ENCODE measurements at regions not wholly inside any gene's neighbourhood (a gene's known extent, or its start where the extent isn't known, plus 50 kb on each side); places are given as distances from the start of the nearest gene placed in this dataset.

DNA sequence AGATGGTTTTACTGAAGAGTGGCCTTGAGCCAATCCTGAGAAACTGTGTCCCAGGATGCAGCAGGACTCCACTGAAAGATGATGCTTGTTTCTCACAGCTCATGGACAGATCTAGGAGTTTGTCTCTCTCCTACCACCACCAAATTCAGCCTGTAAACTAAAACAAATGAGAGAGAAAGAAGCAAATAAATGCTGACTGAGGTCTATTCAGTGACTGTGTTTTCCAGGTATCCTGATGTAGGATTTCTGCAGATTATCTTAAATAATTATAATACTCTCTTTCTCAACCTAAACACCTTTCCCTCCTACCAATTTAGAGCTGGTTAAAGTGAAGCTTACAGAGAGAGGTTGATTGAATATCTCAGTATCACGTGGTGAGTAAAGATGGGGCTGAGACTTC is 599.6 kb upstream of the LCORL start:
- Histone ChIP-seq H3K4me3 (ENCODE audit: low read depth, low read length) (no peak overlapping the region), H3K27me3 (replicated peaks; ENCODE audit: control insufficient read depth, insufficient read depth, low read length) (no peaks in the 10 kb centered on the region), H3K4me1 (no peaks in the 10 kb centered on the region), H3K36me3 (ENCODE audit: control insufficient read depth, insufficient read depth, low read length) (no peaks in the 10 kb centered on the region), H3K9me3 (no peaks in the 10 kb centered on the region; the same call in 1 of the 2 replicates)
- no peak for DNase-seq
- intact Hi-C loops (cut with micrococcal nuclease; ENCODE audit: unreplicated experiment): no loop called here
- TF ChIP-seq, protein P1, sequence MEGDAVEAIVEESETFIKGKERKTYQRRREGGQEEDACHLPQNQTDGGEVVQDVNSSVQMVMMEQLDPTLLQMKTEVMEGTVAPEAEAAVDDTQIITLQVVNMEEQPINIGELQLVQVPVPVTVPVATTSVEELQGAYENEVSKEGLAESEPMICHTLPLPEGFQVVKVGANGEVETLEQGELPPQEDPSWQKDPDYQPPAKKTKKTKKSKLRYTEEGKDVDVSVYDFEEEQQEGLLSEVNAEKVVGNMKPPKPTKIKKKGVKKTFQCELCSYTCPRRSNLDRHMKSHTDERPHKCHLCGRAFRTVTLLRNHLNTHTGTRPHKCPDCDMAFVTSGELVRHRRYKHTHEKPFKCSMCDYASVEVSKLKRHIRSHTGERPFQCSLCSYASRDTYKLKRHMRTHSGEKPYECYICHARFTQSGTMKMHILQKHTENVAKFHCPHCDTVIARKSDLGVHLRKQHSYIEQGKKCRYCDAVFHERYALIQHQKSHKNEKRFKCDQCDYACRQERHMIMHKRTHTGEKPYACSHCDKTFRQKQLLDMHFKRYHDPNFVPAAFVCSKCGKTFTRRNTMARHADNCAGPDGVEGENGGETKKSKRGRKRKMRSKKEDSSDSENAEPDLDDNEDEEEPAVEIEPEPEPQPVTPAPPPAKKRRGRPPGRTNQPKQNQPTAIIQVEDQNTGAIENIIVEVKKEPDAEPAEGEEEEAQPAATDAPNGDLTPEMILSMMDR (IDR thresholded peaks at IDR 0.05; ENCODE audit: insufficient read depth in 1 of 2, low read depth in 1 of 2, low read length in 1 of 2, severe bottlenecking in 1 of 2, unreplicated experiment in 1 of 2): no peak
- no peaks in the 10 kb centered on the region for H3K4me1 Mint-ChIP-seq (ENCODE audit: low read depth, unreplicated experiment)
- POLR2A ChIA-PET: no interaction called here
- no peaks in the 10 kb centered on the region for H3K27me3 Mint-ChIP-seq (ENCODE audit: insufficient read depth, unreplicated experiment)
- H3K9me3 Mint-ChIP-seq (ENCODE audit: unreplicated experiment): no peaks in the 10 kb centered on the region
- H3K27ac Mint-ChIP-seq (ENCODE audit: unreplicated experiment): no peak overlapping the region
- no peaks in the 10 kb centered on the region for H3K36me3 Mint-ChIP-seq (ENCODE audit: insufficient read depth, unreplicated experiment)
- no peak overlapping the region for H3K4me3 Mint-ChIP-seq (ENCODE audit: unreplicated experiment)
- BruUV-seq (replicated peaks): no TSS peak
- CTCF ChIA-PET: no interaction called here

GRCh38 chr4:18616720-18617119 is 595.2 kb upstream of the LCORL start:
- TF ChIP-seq, protein P1 (IDR thresholded peaks at IDR 0.05; ENCODE audit: insufficient read depth in 1 of 2, low read depth in 1 of 2, low read length in 1 of 2, severe bottlenecking in 1 of 2, unreplicated experiment in 1 of 2): no peak
- Mint-ChIP-seq H3K27ac (ENCODE audit: unreplicated experiment) (no peak overlapping the region), H3K27me3 (ENCODE audit: insufficient read depth, unreplicated experiment) (no peaks in the 10 kb centered on the region), H3K9me3 (ENCODE audit: unreplicated experiment) (no peaks in the 10 kb centered on the region), H3K36me3 (ENCODE audit: insufficient read depth, unreplicated experiment) (no peaks in the 10 kb centered on the region), H3K4me3 (ENCODE audit: unreplicated experiment) (no peak overlapping the region), H3K4me1 (ENCODE audit: low read depth, unreplicated experiment) (no peaks in the 10 kb centered on the region)
- POLR2A ChIA-PET: no interaction called here
- Histone ChIP-seq H3K4me1 (no peaks in the 10 kb centered on the region), H3K27me3 (replicated peaks; ENCODE audit: control insufficient read depth, insufficient read depth, low read length) (no peaks in the 10 kb centered on the region), H3K9me3 (no peaks in the 10 kb centered on the region; the same call in 1 of the 2 replicates), H3K4me3 (ENCODE audit: low read depth, low read length) (no peak overlapping the region), H3K36me3 (ENCODE audit: control insufficient read depth, insufficient read depth, low read length) (no peaks in the 10 kb centered on the region)
- CTCF ChIA-PET: no interaction called here
- intact Hi-C loops (cut with micrococcal nuclease; ENCODE audit: unreplicated experiment): no loop called here
- BruUV-seq (replicated peaks): no TSS peak
- no peak for DNase-seq

- no TSS peak for BruUV-seq (replicated peaks)
- H3K27me3 Mint-ChIP-seq (ENCODE audit: insufficient read depth, unreplicated experiment): peaks cover 8% of the 10 kb centered on the region
- H3K36me3 Mint-ChIP-seq (ENCODE audit: insufficient read depth, unreplicated experiment): no peaks in the 10 kb centered on the region
- POLR2A ChIA-PET: no interaction called here
- no peaks in the 10 kb centered on the region for H3K4me1 ChIP-seq
- TF ChIP-seq, protein P1 (IDR thresholded peaks at IDR 0.05; ENCODE audit: insufficient read depth in 1 of 2, low read depth in 1 of 2, low read length in 1 of 2, severe bottlenecking in 1 of 2, unreplicated experiment in 1 of 2): no peak
- H3K27ac Mint-ChIP-seq (ENCODE audit: unreplicated experiment): no peak overlapping the region
- CTCF ChIA-PET: no interaction called here
- H3K4me3 ChIP-seq (ENCODE audit: low read depth, low read length): no peak overlapping the region
- no peaks in the 10 kb centered on the region for H3K27me3 ChIP-seq (replicated peaks; ENCODE audit: control insufficient read depth, insufficient read depth, low read length)
- H3K4me1 Mint-ChIP-seq (ENCODE audit: low read depth, unreplicated experiment): no peaks in the 10 kb centered on the region
- H3K9me3 Mint-ChIP-seq (ENCODE audit: unreplicated experiment): no peaks in the 10 kb centered on the region
- no peaks in the 10 kb centered on the region for H3K9me3 ChIP-seq
- no peaks in the 10 kb centered on the region for H3K36me3 ChIP-seq (ENCODE audit: control insufficient read depth, insufficient read depth, low read length)
- no peak overlapping the region for H3K4me3 Mint-ChIP-seq (ENCODE audit: unreplicated experiment)
- intact Hi-C loops (cut with micrococcal nuclease; ENCODE audit: unreplicated experiment): no loop called here
- DNase-seq: no peak
Measured at GRCh38 chr4:18611026-18611425, 589.5 kb upstream of the LCORL start.

All from Caco-2 (cell line).